ENCODE measurements at regions not wholly inside any gene's neighbourhood (a gene's known extent, or its start where the extent isn't known, plus 50 kb on each side); places are given as distances from the start of the nearest gene placed in this dataset.
"Not testable (repeated sequence)": the region's sequence is repeated elsewhere in the genome, so short reads cannot be mapped to it uniquely, and the experiment has no call there.

DNA sequence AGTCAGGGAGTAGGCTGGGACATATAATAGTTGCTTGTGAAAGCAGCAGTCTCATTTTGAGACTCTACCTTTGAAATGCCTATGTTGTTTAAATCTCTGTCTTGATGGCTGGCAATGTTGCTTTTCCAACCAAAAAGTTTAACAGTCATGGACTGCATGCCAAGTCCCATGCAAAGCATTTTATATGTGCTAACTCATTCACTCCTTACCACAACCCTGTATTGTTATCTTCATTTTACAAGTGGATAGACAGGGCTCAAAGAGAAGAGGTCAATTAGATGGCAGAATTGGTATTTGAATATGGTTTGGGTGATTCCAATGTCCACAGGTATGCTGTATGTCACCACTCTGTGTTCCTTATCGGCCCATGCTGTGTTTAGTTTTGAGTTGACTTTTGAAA is 331.4 kb upstream of the USP24 start:
- no peak for DNase-seq

DNA sequence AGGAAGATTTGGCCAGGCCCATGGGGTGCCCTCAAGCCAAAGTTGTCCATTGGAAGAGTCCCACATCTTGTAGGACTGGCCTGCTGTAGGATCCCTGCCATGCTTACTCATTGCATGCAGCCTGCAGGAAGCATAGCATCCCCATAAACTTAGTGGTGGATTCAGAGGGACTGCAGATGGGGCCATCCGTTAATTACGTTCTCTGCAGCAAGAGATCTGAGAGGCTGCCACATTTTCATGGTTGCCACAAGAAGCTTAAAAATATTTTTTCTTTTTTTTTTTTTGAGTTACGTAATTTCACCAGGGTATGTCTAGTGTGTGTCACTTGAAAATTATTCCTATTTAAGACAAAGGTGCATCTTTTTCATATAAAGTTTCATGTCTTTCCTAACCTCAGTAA is 329.7 kb upstream of the USP24 start:
- no peak for DNase-seq

DNA sequence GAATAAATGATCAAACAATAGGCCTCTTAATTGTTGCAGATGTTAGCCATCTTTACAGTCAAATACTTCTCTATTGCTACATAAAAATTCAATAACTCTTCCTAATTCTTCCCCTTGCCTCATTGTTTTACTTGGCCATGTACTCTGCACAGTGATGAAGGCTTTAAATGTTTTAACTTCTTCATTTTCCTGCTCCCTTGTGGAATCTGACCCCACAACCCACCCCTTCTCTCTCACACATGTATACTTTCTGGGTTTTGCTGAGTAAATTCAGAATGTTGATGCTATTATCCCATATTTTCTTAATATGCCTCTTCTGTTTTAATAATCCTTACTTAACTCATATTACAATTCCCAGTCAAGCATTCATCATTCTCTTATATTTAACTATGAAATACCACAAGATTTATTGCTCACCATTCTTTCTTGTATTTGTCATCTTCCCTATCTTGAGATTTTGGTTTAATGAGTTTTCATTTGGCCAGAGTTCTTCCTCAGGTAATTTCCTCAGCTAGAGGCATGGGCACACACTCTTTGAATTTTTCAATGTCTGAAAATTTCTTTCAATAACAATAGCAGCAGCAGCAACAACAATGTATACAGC is 327.8 kb upstream of the USP24 start:
- no peak for DNase-seq

DNA sequence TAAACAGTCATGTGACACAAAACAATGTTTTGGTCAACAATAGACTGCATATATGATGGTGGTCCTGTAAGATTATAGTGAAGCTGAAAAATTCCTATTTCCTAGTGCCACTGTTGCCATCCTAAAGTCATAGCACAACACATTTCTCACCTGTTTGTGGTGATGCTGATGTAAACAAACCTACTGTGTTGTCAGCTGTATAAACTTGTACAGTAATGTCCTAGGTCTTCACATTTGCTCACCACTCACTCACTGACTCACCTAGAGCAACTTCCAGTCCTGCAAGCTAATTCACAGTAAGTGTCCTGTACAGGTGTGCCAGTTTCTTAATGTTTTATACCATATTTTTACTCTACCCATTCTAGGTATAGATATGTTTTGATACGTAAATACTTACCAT is 326.1 kb upstream of the USP24 start:
- DNase-seq: no peak

DNA sequence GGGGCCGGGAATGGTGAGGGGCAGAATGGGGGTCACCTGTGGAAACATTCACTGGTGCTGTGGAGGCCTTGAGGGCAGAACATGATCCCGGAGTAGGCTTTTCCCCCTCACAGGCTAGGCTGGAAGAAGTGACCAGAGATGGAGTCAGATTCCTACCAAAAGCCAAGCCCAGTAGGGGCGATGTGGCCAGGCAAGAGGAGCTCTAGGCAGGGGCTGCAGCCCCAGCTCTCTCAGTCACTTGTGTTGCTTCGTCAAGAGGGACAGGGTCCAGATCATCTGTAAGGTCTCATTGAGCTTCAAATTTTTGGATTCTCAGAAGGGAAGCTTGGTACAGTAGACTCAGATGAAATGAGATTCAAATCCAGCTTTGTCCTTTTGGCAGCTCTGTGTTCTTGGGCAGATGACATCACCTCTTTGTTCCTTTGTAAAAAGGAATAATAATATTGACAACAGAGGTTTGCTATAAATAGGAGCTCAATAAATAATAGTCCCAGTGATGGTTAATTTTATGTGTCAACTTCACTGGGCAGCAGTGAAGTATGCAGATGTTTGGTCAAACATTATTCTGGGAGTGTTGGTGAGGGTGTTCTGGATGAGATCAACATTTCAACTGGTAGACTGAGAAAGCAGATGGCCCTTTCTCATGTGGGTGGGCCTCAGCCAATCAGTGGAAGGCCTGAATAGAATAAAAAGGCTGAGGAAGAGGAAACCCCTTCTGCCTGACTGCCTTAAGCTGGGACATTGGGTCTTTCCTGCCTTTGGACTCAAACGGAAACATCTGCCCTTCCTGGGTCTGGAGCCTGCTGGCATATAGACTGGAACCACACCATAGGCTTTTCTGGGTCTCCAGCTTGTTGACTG is 324.7 kb upstream of the USP24 start:
- DNase-seq: no peak

DNA sequence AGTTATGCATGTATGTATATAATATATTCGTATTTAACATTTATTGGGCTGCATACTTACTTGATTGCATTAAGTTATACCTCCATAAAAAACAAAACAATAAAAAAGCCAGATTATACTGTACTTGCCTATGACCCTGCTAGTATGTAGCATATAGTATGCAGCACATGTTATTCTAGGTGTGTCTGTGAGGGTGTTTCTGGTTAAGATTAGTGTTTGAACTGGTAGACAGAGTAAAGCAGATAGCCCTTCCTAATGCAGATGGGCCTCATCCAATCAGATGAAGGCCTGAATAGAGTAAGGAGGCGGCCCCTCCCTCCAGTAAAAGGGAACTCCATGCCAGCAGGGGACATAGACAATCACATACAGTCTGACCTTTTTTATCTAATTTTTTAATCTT is 323.3 kb upstream of the USP24 start:
- no peak for DNase-seq

DNA sequence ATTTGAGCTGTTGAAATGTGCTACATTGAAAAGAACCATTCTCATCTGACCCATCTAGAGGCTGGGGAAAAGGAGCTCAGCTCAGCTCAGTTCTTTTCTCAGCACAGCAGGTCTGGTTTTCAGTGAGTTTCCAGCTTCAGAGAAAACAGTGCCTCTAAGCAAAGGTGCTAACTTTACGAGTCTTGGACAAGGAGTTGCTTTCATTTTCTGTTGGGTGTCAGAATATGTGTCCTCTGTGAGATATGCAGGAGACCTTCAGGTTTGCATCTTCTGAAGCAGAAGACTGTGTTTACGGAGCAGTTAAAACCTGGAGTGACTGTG is 321.3 kb upstream of the USP24 start:
- no peak for DNase-seq

DNA sequence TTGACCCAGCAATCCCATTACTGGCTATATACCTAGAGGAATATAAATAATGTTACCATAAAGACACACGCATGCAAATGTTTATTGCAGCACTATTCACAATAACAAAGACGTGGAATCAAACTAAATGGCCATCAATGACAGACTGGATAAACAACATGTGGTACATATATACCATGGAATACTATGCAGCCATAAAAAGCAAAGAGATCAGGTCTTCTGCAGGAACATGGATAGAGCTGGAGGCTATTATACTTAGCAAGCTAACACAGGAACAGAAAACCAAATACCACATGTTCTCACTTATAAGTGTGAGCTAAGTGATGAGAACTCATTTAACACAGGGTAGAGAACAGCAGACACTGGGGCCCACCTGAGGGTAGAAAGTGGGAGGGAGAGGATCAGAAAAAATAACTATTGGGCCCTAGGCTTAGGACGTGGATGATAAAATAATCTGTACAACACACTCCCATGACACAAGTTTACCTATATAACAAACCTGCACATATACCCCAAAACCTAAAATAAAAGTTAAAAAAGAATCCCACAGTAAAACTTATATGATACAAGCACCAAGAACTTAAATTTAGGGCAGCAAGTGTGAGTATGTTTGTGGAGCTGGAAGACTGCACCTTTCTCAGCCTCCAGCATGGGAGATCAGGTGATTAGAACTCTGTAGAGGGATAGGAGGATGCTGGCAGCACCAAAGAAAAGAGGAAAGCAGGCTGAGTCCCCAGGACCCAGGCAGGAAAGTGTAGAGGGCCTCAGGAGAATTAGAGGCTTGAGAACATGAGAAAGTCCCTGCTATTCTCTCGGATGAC is 320.8 kb upstream of the USP24 start:
- no peak for DNase-seq

DNA sequence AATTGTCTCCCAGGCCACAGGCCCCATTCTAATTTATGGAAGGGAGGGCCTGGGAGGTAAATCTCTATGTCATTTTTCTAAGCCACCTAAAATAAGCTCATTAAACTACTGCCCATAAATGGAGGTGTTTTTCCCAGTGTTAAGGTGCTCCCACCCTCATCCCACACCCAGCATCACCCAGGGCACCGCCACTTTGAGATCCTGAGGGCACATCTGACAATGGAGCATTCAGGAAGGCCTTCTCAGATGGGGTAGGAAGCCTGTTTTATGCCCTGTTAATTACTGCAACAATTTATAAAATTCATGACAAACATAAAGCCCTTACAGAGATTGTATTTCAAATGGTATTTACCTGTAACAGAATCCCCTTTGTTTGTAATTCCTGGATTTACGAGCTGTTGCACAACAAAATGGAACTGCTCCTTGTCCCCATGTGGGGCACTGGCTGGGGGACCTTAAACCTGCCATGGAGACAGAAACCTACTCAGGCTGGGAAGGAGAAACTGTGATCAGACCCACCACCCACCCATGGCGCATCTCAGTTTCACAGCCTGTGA is 319.5 kb upstream of the USP24 start:
- DNase-seq: peak; percentile 44

DNA sequence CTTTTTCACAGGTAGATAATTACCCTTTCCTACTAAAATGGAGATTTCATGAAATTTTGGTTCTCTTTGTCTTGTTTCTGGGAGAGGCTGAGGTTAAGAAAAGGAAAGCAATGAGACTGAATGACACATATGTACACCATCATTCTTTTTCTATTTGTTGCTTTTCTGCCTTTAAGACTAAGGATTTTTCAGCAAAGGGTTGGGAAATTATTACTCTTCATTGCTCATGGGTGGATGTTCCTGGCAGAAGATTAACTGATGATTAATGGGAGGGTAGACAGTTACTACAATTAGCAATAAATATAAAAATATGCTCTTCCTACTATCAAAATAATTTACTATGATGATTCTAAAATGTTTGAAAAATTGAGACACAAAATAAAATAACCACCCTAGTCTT is 316.5 kb upstream of the USP24 start:
- no peak for DNase-seq

DNA sequence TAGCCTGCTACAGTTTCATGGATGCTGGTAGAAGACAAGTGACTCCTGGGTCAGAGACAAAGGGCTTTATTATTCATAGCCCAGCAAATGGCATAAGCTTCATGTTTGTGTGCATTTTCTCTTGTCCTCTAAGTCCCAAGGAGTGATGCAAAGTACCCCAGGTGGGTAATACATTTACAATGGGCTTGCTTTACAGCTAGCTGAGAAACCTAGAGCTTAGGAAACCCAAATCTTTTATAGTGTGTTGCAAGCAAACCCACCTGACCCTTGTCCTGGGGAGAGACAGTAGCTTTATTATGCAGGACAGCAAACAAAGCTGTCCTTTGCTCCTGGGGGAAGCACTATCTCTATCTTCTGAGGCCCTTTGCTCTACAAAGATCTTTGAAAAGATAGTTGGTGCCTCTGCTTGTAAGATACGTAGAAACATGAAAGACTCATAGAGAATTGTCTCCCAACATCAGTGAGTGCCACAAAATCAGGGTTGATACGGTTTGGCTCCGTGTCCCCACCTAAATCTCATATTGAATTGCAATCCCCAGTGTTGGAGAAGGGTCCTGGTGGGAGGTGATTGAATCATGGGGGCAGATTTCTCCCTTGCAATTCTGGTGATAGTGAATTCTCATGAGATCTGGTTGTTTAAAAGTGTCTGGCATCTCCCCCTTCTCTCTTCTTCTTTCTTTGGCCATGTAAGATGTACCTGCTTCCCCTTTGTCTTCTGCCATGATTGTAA is 315.8 kb upstream of the USP24 start:
- DNase-seq: no peak

DNA sequence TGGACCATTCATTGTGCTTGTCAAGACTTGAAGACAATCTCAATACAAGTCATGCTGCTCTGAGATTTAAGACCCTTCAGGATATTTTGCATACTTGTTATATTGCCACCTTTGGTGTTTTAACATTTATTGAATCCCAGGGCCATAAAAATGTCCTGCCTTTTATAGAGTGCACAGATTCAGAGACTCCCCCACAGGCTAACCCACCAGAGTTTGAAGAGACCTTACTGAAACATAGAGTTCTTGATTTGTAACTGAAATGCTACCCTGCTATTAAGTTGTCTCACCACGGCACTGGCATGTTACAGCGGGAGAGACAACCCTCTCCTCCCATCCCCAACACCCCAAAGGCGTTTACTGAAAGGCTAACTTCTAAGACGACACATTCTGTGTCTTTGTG is 313.9 kb upstream of the USP24 start:
- DNase-seq: no peak

DNA sequence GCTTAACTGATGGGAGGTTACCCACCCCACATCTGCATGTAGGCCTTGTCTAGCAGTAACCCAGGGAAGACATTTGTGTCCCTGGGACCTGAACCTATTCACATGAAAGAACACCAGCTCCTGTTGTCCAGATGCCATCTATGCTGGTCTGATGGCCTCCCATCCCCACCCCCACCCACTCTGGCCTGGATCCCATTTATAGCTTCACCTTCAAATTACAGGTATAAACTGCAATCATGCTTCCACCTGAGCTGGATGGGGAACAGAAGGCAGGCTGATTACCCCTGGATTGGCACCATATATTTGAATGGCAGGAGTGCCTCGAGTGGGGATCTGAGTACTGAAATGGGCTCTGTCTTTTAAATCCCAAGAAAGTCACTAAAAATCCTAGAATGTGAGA is 312.7 kb upstream of the USP24 start:
- no peak for DNase-seq

DNA sequence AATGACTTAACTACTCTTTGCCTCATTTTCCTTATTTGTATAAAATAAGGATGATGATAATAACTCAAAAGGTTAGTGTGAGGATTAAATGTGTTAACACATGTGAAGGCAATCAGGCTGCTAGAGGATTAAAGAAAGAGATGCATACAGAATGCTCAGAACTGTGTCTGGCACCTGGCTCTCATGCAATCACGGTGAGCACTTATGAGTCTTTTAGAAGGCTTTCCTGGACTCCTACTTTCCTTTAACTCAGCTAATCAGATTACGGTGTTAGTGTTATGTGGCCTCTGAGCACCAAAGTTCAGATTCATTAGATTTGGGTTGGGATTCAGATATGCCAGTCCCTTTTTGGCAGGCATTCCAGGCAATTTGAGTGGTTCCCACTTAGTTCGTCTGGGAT is 311.6 kb upstream of the USP24 start:
- no peak for DNase-seq

DNA sequence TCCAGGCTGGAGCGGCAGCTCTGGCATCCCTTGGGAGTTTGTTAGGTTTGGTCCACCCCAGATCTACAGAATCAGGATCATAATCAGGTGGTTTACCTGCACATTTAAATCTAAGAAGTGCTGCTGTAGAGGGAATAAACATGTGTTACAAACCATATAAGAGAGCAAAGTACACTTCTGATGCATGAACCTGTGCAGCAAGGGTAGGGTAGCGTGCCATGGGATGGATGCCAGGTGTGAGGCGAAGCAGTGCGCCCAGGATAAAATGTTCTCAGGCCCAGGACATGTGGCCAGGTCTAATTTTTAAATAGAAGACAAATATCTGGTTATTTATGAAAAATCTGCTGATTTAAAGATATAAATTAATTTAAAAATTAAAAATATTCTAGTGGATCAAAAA is 308.8 kb upstream of the USP24 start:
- no peak for DNase-seq

DNA sequence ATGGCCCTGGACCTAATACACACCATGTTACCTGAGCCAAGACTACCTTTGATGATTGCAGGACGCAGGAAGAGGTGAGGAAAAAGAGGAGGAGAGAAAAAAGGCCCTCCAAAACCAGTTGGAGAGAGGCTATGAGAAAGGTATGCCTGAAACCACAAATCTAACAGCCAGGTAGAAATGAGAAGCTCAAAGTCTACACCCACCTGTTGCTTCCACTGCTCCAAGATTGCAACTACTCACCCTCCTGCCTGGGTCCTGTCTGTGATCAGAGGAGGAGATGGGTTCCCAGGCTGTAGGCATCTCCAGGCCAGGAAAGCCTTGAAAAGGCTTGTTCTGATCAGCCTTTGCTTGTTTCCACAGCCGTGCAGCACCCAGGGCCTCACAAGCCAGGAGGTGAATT is 307.8 kb upstream of the USP24 start:
- DNase-seq: no peak

DNA sequence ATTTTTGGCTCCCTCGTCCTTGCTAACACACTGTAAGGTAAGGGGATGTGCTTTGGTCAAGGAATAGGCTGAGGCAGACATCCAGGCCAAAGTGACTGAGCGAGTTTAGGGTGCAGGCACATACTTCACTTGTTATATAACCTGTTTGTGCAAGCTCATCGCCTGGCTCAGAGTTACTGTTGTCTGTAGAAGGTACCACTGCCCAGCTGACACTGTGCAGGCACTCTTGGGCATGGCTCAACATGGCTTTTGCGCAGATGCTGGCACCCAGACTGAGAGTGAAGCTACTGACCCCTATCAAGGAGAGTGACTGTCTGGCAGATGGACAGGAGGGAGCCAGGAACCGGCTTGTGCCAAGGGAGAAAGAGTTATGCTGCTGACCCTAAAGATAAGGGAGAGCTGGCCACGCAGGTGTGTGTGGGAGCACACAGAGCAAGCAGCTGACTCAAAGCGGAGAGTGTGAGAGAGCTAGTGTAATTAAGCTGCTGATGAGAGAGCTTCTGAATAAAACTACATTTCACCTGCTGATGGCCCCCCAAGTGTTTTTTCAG is 307.3 kb upstream of the USP24 start:
- no peak for DNase-seq

DNA sequence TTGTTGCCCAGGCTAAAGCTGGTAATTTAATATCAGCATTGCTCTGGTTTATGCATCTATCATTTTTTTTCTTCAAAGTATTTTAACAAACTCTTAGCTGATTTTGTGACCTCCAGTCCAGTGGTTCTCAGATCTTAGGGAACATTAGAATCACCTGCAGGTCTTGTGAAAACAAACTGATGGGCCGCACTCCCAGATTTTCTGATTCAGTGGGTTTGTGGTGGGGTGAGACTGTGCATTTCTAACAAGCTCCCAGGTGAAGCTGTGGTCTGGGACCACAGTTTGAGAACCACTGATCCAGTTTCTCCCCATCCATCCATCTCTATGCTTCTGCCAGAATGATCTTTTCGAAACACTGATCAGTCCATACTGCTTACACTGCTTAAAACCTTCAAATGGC is 305.7 kb upstream of the USP24 start:
- DNase-seq: no peak

DNA sequence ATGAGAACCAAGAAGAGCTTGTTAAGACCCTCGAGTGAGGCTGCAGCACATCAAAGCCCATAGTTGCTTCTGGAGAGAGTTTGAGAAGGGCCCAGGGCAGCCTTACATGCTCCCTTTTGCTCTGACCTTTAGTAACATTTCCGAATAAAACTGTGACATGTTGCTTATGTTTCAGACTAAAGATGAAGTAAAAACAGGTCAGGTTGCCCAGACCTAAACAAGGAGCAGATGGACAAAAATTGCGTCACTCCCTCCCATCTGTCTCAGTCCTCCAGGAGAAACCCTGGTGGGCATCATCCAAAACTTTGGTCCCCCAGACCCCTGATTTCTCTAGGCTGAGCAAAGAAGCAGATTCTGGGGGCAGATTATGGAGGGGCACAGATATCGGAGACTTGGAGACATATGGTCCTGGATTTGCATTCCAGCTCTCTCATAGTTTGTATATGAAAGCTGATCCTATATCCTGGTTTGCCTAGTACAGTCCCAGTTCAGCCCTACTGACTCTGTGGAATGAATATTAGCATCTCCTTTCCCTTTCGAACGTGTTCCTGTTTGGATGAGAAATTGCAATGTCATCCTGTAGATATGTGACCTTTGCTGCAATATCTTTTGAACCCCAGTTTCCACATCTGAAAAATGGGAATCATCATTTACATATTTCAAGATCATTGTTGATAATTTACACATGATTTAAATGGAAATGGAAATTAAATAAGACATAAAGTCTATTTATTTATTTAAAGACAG is 304.9 kb upstream of the USP24 start:
- peak; percentile 96 for DNase-seq

DNA sequence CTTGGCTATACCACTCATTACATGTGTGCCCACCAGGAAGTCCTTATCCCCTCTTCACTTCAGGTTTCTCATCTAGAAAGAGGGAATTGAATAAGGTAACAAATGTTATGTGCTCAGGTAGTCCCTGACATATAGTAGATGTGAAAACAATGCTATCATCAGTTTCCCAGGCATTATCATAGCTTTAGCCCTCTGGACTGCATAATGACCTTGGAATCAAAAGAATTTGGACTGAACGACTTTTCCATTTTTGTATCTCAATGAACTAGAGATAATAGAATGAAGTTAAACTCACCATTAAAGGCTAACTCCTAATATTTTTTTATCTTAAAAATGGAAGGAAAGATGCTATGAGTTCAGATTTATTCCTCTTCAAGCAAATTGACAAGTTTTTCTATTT is 304.1 kb upstream of the USP24 start:
- no peak for DNase-seq

DNA sequence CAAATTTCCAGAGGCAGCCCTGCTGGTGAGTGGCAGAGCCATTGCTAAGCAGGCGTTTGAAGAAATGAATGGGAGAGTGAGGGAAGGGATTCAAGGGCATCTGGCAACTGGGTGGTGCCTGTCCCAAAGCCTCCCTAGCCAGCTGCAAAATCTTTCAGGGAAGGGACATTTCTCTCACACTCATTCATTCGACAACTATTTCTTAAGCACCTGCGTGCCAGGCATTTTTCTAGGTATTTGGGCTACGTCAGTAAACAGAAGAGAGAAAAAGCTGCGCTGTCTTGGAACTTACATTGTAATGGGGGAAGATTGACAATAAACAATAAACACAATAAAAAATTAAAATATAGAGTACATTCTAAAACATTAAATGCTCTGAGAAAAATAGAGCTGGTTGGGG is 301.9 kb upstream of the USP24 start:
- DNase-seq: no peak

DNA sequence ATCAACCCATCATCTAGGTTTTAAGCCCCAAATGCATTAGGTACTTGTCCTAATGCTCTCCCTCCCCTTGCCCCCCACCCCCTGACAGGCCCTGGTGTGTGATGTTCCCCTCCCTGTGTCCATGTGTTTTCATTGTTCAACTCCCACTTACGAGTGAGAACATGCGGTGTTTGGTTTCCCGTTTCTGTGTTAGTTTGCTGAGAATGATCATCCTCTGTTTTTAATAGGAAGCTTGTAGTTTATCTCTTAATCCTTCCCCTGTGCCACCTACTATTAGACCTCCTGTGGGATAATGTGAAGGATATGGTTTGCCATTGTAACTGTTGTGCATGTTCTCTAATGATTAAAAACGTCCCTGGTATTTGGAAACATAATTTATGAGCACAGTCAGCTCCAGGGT is 299.4 kb upstream of the USP24 start:
- DNase-seq: not testable (repeated sequence)

Measured in NCI-H2171 treated with DMSO at 0.1 percent for 48 hours (cell line).